Sigmoid colon (tissue), 6 donors: ENCODE measurements at regions not wholly inside any gene's neighbourhood (a gene's known extent, or its start where the extent isn't known, plus 50 kb on each side); places are given as distances from the start of the nearest gene placed in this dataset.
"Not testable (repeated sequence)": the region's sequence is repeated elsewhere in the genome, so short reads cannot be mapped to it uniquely, and the experiment has no call there.

Experiments
- DNase-seq: peaks from one replicate; pipeline ENCODE4 v3.0.0-alpha.2; 2019
- H3K27ac ChIP-seq, 4 donors: fragments of 200-600 bp; sonication (generic); one replicate each; pipeline ENCODE4 v1.5.1; 2016 to 2019; ENCODE audit warnings: mild to moderate bottlenecking in 1 of 4
- H3K27me3 ChIP-seq, 3 donors: fragments of 200-600 bp; sonication (generic); one replicate each; pipeline ENCODE4 v1.5.1; 2019; ENCODE audit warnings: mild to moderate bottlenecking in 1 of 3
- H3K36me3 ChIP-seq, 4 donors: fragments of 200-600 bp; sonication (generic); one replicate each; pipeline ENCODE4 v1.5.1; 2016 to 2019
- H3K4me1 ChIP-seq, 4 donors: fragments of 200-600 bp; sonication (generic); one replicate each; pipeline ENCODE4 v1.5.1; 2017 to 2019
- H3K4me3 ChIP-seq, 4 donors: fragments of 200-600 bp; sonication (generic); one replicate each; pipeline ENCODE4 v1.5.1; 2017 to 2019; ENCODE audit warnings: mild to moderate bottlenecking in 2 of 4, moderate library complexity in 1 of 4
- H3K9me3 ChIP-seq, 4 donors: fragments of 200-600 bp in 3 of 4; sonication (generic) in 3 of 4; one replicate each; pipeline versions ENCODE4 v1.5.1 to v1.6.1; 2013 to 2019
- WGBS, 2 donors: extraction: QIAGEN DNeasy Blood & Tissue Kit; methylation state at CpG; one replicate each; pipeline ENCODE4 v1.1.7; 2013; 5-methylcytosine and 5-hydroxymethylcytosine counted together
- intact Hi-C: fragments of 100-400 bp; cut with DNase I; formaldehyde crosslinking; loops from one replicate; pipeline ENCODE4 v1.15.1; 2023
- donor health status: healthy with polysubstance abuse.
- donor health status: healthy.

GRCh38 chr21:5165829-5166228 lies 5355.6 kb upstream of the TPTE start:
- DNase-seq, H3K4me3 ChIP-seq, H3K4me1 ChIP-seq, H3K27me3 ChIP-seq, H3K36me3 ChIP-seq, intact Hi-C loops, H3K9me3 ChIP-seq, H3K27ac ChIP-seq: not testable (repeated sequence)
- WGBS, 2 donors = no CpG with 5 or more reads among the region's 7 CpGs
